ENCODE measurements at regions not wholly inside any gene's neighbourhood (a gene's known extent, or its start where the extent isn't known, plus 50 kb on each side); places are given as distances from the start of the nearest gene placed in this dataset.

- H3K27me3 ChIP-seq: no peaks in the 10 kb centered on the region
- no peak for TF ChIP-seq CTCF (IDR thresholded peaks at IDR 0.05)
- TF ChIP-seq POLR2A (IDR thresholded peaks at IDR 0.05): no peak
- H3K36me3 ChIP-seq (ENCODE audit: low read depth, missing control alignments): no peaks in the 10 kb centered on the region
- WGBS, 2 donors: 76 to 84% methylated on average over 2 of the region's 2 CpGs
- intact Hi-C loops (cut with DNase I; ENCODE audit: low total_unique reads): no loop called here
- H3K27ac ChIP-seq: no peak overlapping the region
- H3K4me1 ChIP-seq: no peaks in the 10 kb centered on the region
- no peak for DNase-seq
- no peak overlapping the region for H3K4me3 ChIP-seq
- H3K9me3 ChIP-seq: no peaks in the 10 kb centered on the region
Observed at GRCh38 chr13:47046706-47047105, 149.9 kb upstream of the HTR2A start.

- 87 to 96% methylated on average over 2 of the region's 2 CpGs for WGBS, 2 donors
Observed at GRCh38 chr13:47044842-47045241, 148.0 kb upstream of the HTR2A start.

DNA sequence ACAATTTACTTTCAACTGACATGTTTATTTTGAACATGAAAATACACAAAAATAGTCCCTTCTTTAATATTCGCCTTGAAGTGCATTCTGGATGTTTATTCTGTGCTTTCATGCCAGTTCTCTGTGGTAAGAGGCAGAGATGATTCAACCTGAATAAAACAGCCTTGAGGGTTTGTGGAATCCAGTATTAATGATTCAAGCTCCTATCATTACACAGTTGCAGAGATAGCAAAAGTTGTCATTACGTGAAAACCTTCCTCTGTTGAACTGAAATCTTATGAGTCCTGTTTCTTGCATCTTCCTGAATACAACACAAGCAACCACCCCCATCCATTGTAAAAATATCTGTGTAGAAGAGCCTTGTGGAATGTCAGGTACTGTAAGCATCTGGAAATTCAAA, 142.3 kb upstream of the HTR2A start:
- WGBS, 2 donors: 81 to 86% methylated on average over 2 of the region's 2 CpGs

More at GRCh38 chr13:47044842-47045241, 148.0 kb upstream of the HTR2A start:
- Histone ChIP-seq H3K4me3 (no peak overlapping the region), H3K27ac (no peak overlapping the region), H3K36me3 (ENCODE audit: low read depth, missing control alignments) (no peaks in the 10 kb centered on the region), H3K4me1 (no peaks in the 10 kb centered on the region), H3K9me3 (no peaks in the 10 kb centered on the region), H3K27me3 (no peaks in the 10 kb centered on the region)
- intact Hi-C loops (cut with DNase I; ENCODE audit: low total_unique reads): no loop called here
- no peak for DNase-seq
- TF ChIP-seq CTCF (IDR thresholded peaks at IDR 0.05) (no peak), POLR2A (IDR thresholded peaks at IDR 0.05) (no peak)

DNA sequence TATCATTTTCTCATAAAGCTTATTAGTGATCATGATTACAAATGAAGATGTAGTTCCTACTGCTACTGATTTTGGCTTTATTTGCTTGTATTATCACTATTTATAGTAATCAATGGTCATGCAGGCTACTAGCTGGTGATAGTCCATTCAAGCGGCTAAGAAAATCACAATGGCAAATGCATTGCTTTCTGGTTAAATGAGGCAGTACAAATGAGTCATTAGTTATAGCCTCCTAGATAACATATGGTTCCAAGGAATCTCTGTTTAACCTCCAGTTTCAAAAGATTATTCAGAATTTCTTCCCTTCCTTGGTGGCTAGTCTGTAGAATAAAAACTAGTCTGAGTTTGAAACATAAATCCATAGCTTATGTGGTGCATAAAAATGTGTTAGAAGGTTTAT, 141.3 kb upstream of the HTR2A start:
- intact Hi-C loops (cut with DNase I; ENCODE audit: low total_unique reads): no loop called here
- no peak overlapping the region for H3K4me3 ChIP-seq
- 96 to 98% methylated on average over 1 of the region's 1 CpG for WGBS, 2 donors
- DNase-seq: no peak
- no peaks in the 10 kb centered on the region for H3K36me3 ChIP-seq (ENCODE audit: low read depth, missing control alignments)
- no peak overlapping the region for H3K27ac ChIP-seq
- TF ChIP-seq POLR2A (IDR thresholded peaks at IDR 0.05) (no peak), CTCF (IDR thresholded peaks at IDR 0.05) (no peak)
- H3K4me1 ChIP-seq: no peaks in the 10 kb centered on the region
- H3K9me3 ChIP-seq: no peaks in the 10 kb centered on the region
- no peaks in the 10 kb centered on the region for H3K27me3 ChIP-seq

More for the DNA sequence above, 142.3 kb upstream of the HTR2A start:
- no peak for DNase-seq
- H3K27ac ChIP-seq: no peak overlapping the region
- TF ChIP-seq POLR2A (IDR thresholded peaks at IDR 0.05) (no peak), CTCF (IDR thresholded peaks at IDR 0.05) (no peak)
- H3K9me3 ChIP-seq: no peaks in the 10 kb centered on the region
- H3K27me3 ChIP-seq: no peaks in the 10 kb centered on the region
- no peak overlapping the region for H3K4me3 ChIP-seq
- H3K4me1 ChIP-seq: no peaks in the 10 kb centered on the region
- intact Hi-C loops (cut with DNase I; ENCODE audit: low total_unique reads): no loop called here
- no peaks in the 10 kb centered on the region for H3K36me3 ChIP-seq (ENCODE audit: low read depth, missing control alignments)

GRCh38 chr13:47036294-47037008, 139.6 kb upstream of the HTR2A start:
- intact Hi-C loops (cut with DNase I; ENCODE audit: low total_unique reads): no loop called here
- Histone ChIP-seq H3K27ac (no peak overlapping the region), H3K9me3 (no peaks in the 10 kb centered on the region), H3K36me3 (ENCODE audit: low read depth, missing control alignments) (no peaks in the 10 kb centered on the region), H3K27me3 (no peaks in the 10 kb centered on the region), H3K4me1 (no peaks in the 10 kb centered on the region), H3K4me3 (no peak overlapping the region)
- WGBS, 2 donors: 64 to 73% methylated on average over 5 of the region's 5 CpGs
- no peak for DNase-seq
- TF ChIP-seq CTCF (IDR thresholded peaks at IDR 0.05): no peak
- no peak for TF ChIP-seq POLR2A (IDR thresholded peaks at IDR 0.05)
